H9 (cell line): ENCODE measurements at regions not wholly inside any gene's neighbourhood (a gene's known extent, or its start where the extent isn't known, plus 50 kb on each side); places are given as distances from the start of the nearest gene placed in this dataset.

Experiments used
- DNase-seq: peaks from one replicate; pipeline ENCODE4 v3.0.0-alpha.2; 2017
- H2AFZ ChIP-seq: one replicate; pipeline ENCODE4 v1.6.1; 2013; ENCODE audit warnings: mild to moderate bottlenecking, low read length, control low read depth, moderate library complexity
- H2AK5ac ChIP-seq: 2 replicates; pipeline ENCODE4 v1.6.1; 2013; ENCODE audit warnings: low read length, control low read depth, mixed read lengths; ENCODE audit not compliant: insufficient read length
- H2BK120ac ChIP-seq: one replicate; pipeline ENCODE4 v1.6.1; 2013; ENCODE audit warnings: low read depth, mild to moderate bottlenecking, low read length, control low read depth, inconsistent platforms; ENCODE audit not compliant: poor library complexity, severe bottlenecking
- H2BK12ac ChIP-seq: 2 replicates; pipeline ENCODE4 v1.6.1; 2013; ENCODE audit warnings: low read length, control low read depth, mixed read lengths, low read depth; ENCODE audit not compliant: insufficient read length
- H2BK15ac ChIP-seq: 2 replicates; pipeline ENCODE4 v1.6.1; 2013; ENCODE audit warnings: low read depth, low read length, control low read depth
- H2BK20ac ChIP-seq: one replicate; pipeline ENCODE4 v1.6.1; 2013; ENCODE audit warnings: low read depth, mild to moderate bottlenecking, low read length, control low read depth, inconsistent platforms; ENCODE audit not compliant: poor library complexity, severe bottlenecking
- H2BK5ac ChIP-seq: 2 replicates; pipeline ENCODE4 v1.6.1; 2013; ENCODE audit warnings: low read length, control low read depth, mixed read lengths; ENCODE audit not compliant: insufficient read length
- H3K14ac ChIP-seq: 2 replicates; pipeline ENCODE4 v1.6.1; 2013; ENCODE audit warnings: low read length, control low read depth; ENCODE audit not compliant: insufficient read depth
- H3K18ac ChIP-seq: 2 replicates; pipeline ENCODE4 v1.6.1; 2013; ENCODE audit warnings: low read depth, mild to moderate bottlenecking, mixed read lengths, low read length, control low read depth; ENCODE audit not compliant: insufficient read length
- H3K23ac ChIP-seq: 2 replicates; pipeline ENCODE4 v1.6.1; 2013; ENCODE audit warnings: low read length, control low read depth, mixed read lengths, low read depth; ENCODE audit not compliant: insufficient read length
- H3K23me2 ChIP-seq: 2 replicates; pipeline ENCODE4 v1.6.1; 2013; ENCODE audit warnings: low read depth, mild to moderate bottlenecking, mixed read lengths, low read length, control low read depth; ENCODE audit not compliant: insufficient read length, poor library complexity, severe bottlenecking
- H3K27ac ChIP-seq: 2 replicates; pipeline ENCODE4 v1.5.1; 2013; ENCODE audit warnings: low read length, control low read depth, mixed read lengths, low read depth; ENCODE audit not compliant: insufficient read length
- H3K27me3 ChIP-seq: 2 replicates; pipeline ENCODE4 v1.6.1; 2013; ENCODE audit warnings: low read length, control low read depth, inconsistent platforms; ENCODE audit not compliant: insufficient read depth
- H3K4ac ChIP-seq: 2 replicates; pipeline ENCODE4 v1.6.1; 2013; ENCODE audit warnings: low read depth, mild to moderate bottlenecking, control low read depth, inconsistent platforms, low read length, moderate library complexity
- H3K4me1 ChIP-seq: 2 replicates; pipeline ENCODE4 v1.6.1; 2013; ENCODE audit warnings: low read length, control low read depth, inconsistent platforms; ENCODE audit not compliant: insufficient read depth
- H3K4me2 ChIP-seq: 2 replicates; pipeline ENCODE4 v1.6.1; 2013; ENCODE audit warnings: low read length, control low read depth, mixed read lengths; ENCODE audit not compliant: insufficient read length, insufficient read depth
- H3K56ac ChIP-seq: 2 replicates; pipeline ENCODE4 v1.6.1; 2013; ENCODE audit warnings: low read depth, mild to moderate bottlenecking, mixed read lengths, low read length, control low read depth; ENCODE audit not compliant: insufficient read length
- H3K79me1 ChIP-seq: 2 replicates; pipeline ENCODE4 v1.6.1; 2013; ENCODE audit warnings: low read depth, mild to moderate bottlenecking, moderate library complexity, low read length, control low read depth, inconsistent platforms; ENCODE audit not compliant: insufficient read depth, poor library complexity, severe bottlenecking
- H3K79me2 ChIP-seq: 2 replicates; pipeline ENCODE4 v1.6.1; 2013; ENCODE audit warnings: low read length, control low read depth, inconsistent platforms; ENCODE audit not compliant: insufficient read depth
- H3K9ac ChIP-seq: 2 replicates; pipeline ENCODE4 v1.6.1; 2013; ENCODE audit warnings: low read length, control low read depth, mixed read lengths; ENCODE audit not compliant: insufficient read length; ENCODE audit errors: extremely low read depth
- H3K9me3 ChIP-seq: one replicate; pipeline ENCODE4 v1.6.1; 2013; ENCODE audit warnings: low read depth, low read length, inconsistent platforms; ENCODE audit not compliant: control insufficient read depth
- H3T11ph ChIP-seq: one replicate; pipeline ENCODE4 v1.6.1; 2013; ENCODE audit warnings: mild to moderate bottlenecking, low read length, control low read depth, inconsistent platforms
- H4K20me1 ChIP-seq: one replicate; pipeline ENCODE4 v1.6.1; 2013; ENCODE audit not compliant: control insufficient read depth, insufficient read length, insufficient read depth
- H4K5ac ChIP-seq: 2 replicates; pipeline ENCODE4 v1.6.1; 2013; ENCODE audit warnings: low read depth, mild to moderate bottlenecking, mixed read lengths, low read length, control low read depth; ENCODE audit not compliant: insufficient read length
- H4K8ac ChIP-seq: replicated peaks from 2 replicates; pipeline ENCODE4 v1.6.1; 2013; ENCODE audit warnings: low read length, control low read depth, mixed read lengths, low read depth; ENCODE audit not compliant: insufficient read length
- H4K91ac ChIP-seq: 2 replicates; pipeline ENCODE4 v1.6.1; 2013; ENCODE audit warnings: low read depth, mild to moderate bottlenecking, moderate library complexity, mixed read lengths, low read length, control low read depth; ENCODE audit not compliant: insufficient read length
- H3K27ac Mint-ChIP-seq, 3 experiments: 2 replicates in 2 of 3; 3 replicates in 1 of 3; pipeline ENCODE4 v1.8.0; 2020 to 2021; ENCODE audit warnings: mixed read lengths in 3 of 3, mild to moderate bottlenecking in 1 of 3, moderate library complexity in 1 of 3
- H3K27me3 Mint-ChIP-seq: 2 replicates; pipeline ENCODE4 v1.8.0; 2021; ENCODE audit warnings: low read depth, mild to moderate bottlenecking, moderate library complexity, mixed read lengths
- H3K36me3 Mint-ChIP-seq, 3 experiments: 2 replicates in 2 of 3; 3 replicates in 1 of 3; pipeline ENCODE4 v1.8.0; 2020 to 2021; ENCODE audit warnings: low read depth in 3 of 3, mixed read lengths in 3 of 3; ENCODE audit not compliant: insufficient read depth in 1 of 3
- H3K4me1 Mint-ChIP-seq, 2 experiments: 2 replicates each; pipeline ENCODE4 v1.8.0; 2020; ENCODE audit warnings: mixed read lengths in 2 of 2
- H3K4me3 Mint-ChIP-seq, 2 experiments: 2 replicates in 1 of 2; 3 replicates in 1 of 2; pipeline ENCODE4 v1.8.0; 2020 to 2021; ENCODE audit warnings: mild to moderate bottlenecking in 2 of 2, mixed read lengths in 2 of 2, moderate library complexity in 1 of 2
- H3K9me3 Mint-ChIP-seq, 2 experiments: 2 replicates in 1 of 2; 3 replicates in 1 of 2; pipeline ENCODE4 v1.8.0; 2020; ENCODE audit warnings: mild to moderate bottlenecking in 2 of 2, mixed read lengths in 2 of 2, moderate library complexity in 1 of 2
- CTCF ChIP-seq: fragments of 200-600 bp; sonication (generic); conservative IDR thresholded peaks from 3 replicates; pipeline ENCODE4 v1.8.0; 2021; ENCODE audit warnings: antibody characterized with exemption, mild to moderate bottlenecking
- WGBS: extraction: QIAGEN DNeasy Blood & Tissue Kit; methylation state at CpG from one replicate; pipeline ENCODE4 v1.1.7; 2013; ENCODE audit warnings: missing lambda C conversion rate, low lambda C conversion rate, mixed read lengths; ENCODE audit not compliant: insufficient read length; ENCODE audit errors: extremely low coverage; 5-methylcytosine and 5-hydroxymethylcytosine counted together

- Histone ChIP-seq H3K14ac (no peak overlapping the region), H3K4me2 (no peak overlapping the region), H3K9me3 (no peaks in the 10 kb centered on the region), H3K18ac (no peak overlapping the region), H2BK15ac (no peak overlapping the region), H4K91ac (no peak overlapping the region), H3K9ac (no peak overlapping the region), H3K27ac (no peak overlapping the region), H3K4me1 (no peaks in the 10 kb centered on the region; the same call in 1 of the 2 replicates), H3K56ac (no peak overlapping the region), H3K79me2 (no peaks in the 10 kb centered on the region), H2BK120ac (no peak overlapping the region), H3K79me1 (no peaks in the 10 kb centered on the region), H2AK5ac (no peak overlapping the region), H4K20me1 (no peaks in the 10 kb centered on the region), H3K23me2 (no peaks in the 10 kb centered on the region), H4K8ac (no peak overlapping the region), H3T11ph (no peak overlapping the region), H3K4ac (no peak overlapping the region), H2AFZ (no peak overlapping the region), H3K27me3 (no peaks in the 10 kb centered on the region), H2BK20ac (no peak overlapping the region), H2BK5ac (no peak overlapping the region), H3K23ac (no peak overlapping the region), H2BK12ac (no peak overlapping the region), H4K5ac (no peak overlapping the region)
- H3K4me1 Mint-ChIP-seq, result peaks cover 28 to 36% of the 10 kb centered on the region in 2 experiments
- H3K4me3 Mint-ChIP-seq, result no peak overlapping the region
- H3K36me3 Mint-ChIP-seq, result peaks cover 10 to 26% (median 12%) of the 10 kb centered on the region in 3 experiments
- no CpG with 5 or more reads among the region's 6 CpGs for WGBS
- no peak for TF ChIP-seq CTCF
- no peak overlapping the region; a peak in 1 of 7 replicates for H3K27ac Mint-ChIP-seq
- DNase-seq, result no peak
- peaks cover 1% of the 10 kb centered on the region for H3K27me3 Mint-ChIP-seq
- peaks cover 18% of the 10 kb centered on the region in 2 experiments for H3K9me3 Mint-ChIP-seq
Measured at GRCh38 chr5:175589714-175590113, 68.2 kb upstream of the HRH2 start.
